Kidney (tissue), 13 donors: ENCODE measurements at regions not wholly inside any gene's neighbourhood (a gene's known extent, or its start where the extent isn't known, plus 50 kb on each side); places are given as distances from the start of the nearest gene placed in this dataset.

Source experiments
- DNase-seq, 5 donors: peaks; one replicate each; pipeline ENCODE4 v3.0.0-alpha.2; 2013 to 2020
- FAIRE-seq: peaks from 2 replicates; lab custom pipeline; 2012; peaks lifted over from hg19 to GRCh38; lab: Jason Lieb, UNC
- H3K27ac ChIP-seq, 2 donors: one replicate each; pipeline ENCODE4 v1.7.0; 2013; ENCODE audit warnings: low read depth in 2 of 2, low read length in 2 of 2, inconsistent platforms in 1 of 2
- H3K27me3 ChIP-seq: one replicate; pipeline ENCODE4 v1.7.1; 2013; ENCODE audit warnings: low read length, inconsistent platforms; ENCODE audit not compliant: control insufficient read depth, insufficient read depth
- H3K36me3 ChIP-seq, 3 donors: one replicate each; pipeline versions ENCODE4 v1.7.0 to v1.7.1; 2013; ENCODE audit warnings: low read length in 3 of 3, control low read depth in 1 of 3, inconsistent platforms in 1 of 3; ENCODE audit not compliant: insufficient read depth in 3 of 3, control insufficient read depth in 2 of 3
- H3K4me1 ChIP-seq, 3 donors: one replicate each; pipeline versions ENCODE4 v1.7.0 to v1.7.1; 2013; ENCODE audit warnings: low read length in 3 of 3, inconsistent platforms in 1 of 3, low read depth in 1 of 3; ENCODE audit not compliant: control insufficient read depth in 2 of 3, insufficient read depth in 2 of 3
- H3K4me3 ChIP-seq, 3 donors: one replicate each; pipeline versions ENCODE4 v1.7.0 to v1.8.1; 2013; ENCODE audit warnings: low read length in 3 of 3, control low read depth in 1 of 3, inconsistent platforms in 1 of 3
- H3K9ac ChIP-seq, 3 donors: one replicate each; pipeline versions ENCODE4 v1.7.0 to v1.7.1; 2013; ENCODE audit warnings: low read length in 3 of 3, control low read depth in 1 of 3, inconsistent platforms in 1 of 3
- H3K9me3 ChIP-seq, 3 donors: one replicate each; pipeline versions ENCODE4 v1.7.0 to v1.7.1; 2013; ENCODE audit warnings: low read length in 3 of 3, control low read depth in 1 of 3, inconsistent platforms in 1 of 3; ENCODE audit not compliant: control insufficient read depth in 2 of 3, insufficient read depth in 1 of 3
- intact Hi-C: fragments of 100-400 bp; cut with DNase I; formaldehyde crosslinking; loops from one replicate; pipeline ENCODE4 v1.11.1; 2022
- TF ChIP-seq, protein P1 (sequence below): IDR thresholded peaks from 3 replicates; pipeline ENCODE4 v1.5.1; 2012; ENCODE audit warnings: mild to moderate bottlenecking, moderate library complexity, borderline replicate concordance; ENCODE audit not compliant: insufficient read depth; ENCODE audit errors: extremely low read depth
- donor health status: control.
- donor health status: control.
- donor health status: control.
- donor health status: control.
- donor health status: control.
- donor health status: DM: yes; HTN: yes; CAD: no.
- donor health status: Normal renal cell carcinoma (clear cell type).

DNA sequence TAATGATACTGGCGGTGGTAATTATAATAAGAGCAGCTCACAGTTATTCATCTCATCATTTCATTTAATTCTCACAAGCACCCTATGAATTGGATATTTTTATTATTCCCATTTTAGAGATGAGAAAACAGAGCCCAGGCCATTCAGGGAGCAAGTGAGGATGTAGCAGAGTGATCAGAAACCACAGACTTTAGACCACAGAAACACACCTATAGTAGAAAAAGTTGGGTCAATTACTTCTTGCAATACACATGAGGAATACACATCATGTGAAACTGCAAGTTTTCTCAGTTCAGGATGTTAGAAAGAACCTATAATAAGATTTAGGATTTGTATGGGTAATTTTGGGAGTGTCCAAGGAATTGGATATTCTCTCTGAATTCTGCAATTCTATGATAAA lies 278.0 kb downstream of the ADRA2A start:
- FAIRE-seq: no peak
- no peak overlapping the region for H3K9ac ChIP-seq
- no peak overlapping the region for H3K4me3 ChIP-seq
- H3K9me3 ChIP-seq: no peaks in the 10 kb centered on the region
- H3K27me3 ChIP-seq: no peaks in the 10 kb centered on the region
- no peaks in the 10 kb centered on the region for H3K36me3 ChIP-seq
- TF ChIP-seq, protein P1, sequence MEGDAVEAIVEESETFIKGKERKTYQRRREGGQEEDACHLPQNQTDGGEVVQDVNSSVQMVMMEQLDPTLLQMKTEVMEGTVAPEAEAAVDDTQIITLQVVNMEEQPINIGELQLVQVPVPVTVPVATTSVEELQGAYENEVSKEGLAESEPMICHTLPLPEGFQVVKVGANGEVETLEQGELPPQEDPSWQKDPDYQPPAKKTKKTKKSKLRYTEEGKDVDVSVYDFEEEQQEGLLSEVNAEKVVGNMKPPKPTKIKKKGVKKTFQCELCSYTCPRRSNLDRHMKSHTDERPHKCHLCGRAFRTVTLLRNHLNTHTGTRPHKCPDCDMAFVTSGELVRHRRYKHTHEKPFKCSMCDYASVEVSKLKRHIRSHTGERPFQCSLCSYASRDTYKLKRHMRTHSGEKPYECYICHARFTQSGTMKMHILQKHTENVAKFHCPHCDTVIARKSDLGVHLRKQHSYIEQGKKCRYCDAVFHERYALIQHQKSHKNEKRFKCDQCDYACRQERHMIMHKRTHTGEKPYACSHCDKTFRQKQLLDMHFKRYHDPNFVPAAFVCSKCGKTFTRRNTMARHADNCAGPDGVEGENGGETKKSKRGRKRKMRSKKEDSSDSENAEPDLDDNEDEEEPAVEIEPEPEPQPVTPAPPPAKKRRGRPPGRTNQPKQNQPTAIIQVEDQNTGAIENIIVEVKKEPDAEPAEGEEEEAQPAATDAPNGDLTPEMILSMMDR: no peak
- no peak for DNase-seq
- intact Hi-C loops: no loop called here
- no peaks in the 10 kb centered on the region for H3K4me1 ChIP-seq
- H3K27ac ChIP-seq: no peak overlapping the region

- H3K4me1 ChIP-seq: no peaks in the 10 kb centered on the region
- H3K4me3 ChIP-seq: no peak overlapping the region
- DNase-seq: no peak
- H3K9me3 ChIP-seq: no peaks in the 10 kb centered on the region
- TF ChIP-seq, protein P1: no peak
- H3K9ac ChIP-seq: no peak overlapping the region
- FAIRE-seq: no peak
- no peak overlapping the region for H3K27ac ChIP-seq
- no peaks in the 10 kb centered on the region for H3K27me3 ChIP-seq
- no peaks in the 10 kb centered on the region for H3K36me3 ChIP-seq
- intact Hi-C loops: no loop called here
Observed at GRCh38 chr10:111356571-111356970, 279.7 kb downstream of the ADRA2A start.

DNA sequence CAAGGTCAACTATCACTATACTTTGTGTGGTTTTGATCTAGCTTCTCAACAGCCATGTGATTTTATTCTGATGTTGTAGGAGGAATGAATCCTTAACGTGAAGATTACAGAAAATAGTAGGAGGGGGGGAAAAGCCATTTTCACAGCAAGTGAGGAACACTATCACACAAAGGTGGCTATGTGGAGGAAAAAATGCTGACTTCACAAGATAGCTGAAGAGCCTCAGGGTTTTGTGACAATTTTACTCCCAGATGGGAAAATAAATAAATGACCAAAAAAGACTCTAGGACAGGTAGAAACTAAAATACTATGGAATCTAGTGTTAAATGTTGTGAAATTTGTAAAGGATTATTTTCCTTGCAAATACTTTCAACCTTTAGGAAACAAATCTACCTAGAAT lies 281.0 kb downstream of the ADRA2A start:
- no peak overlapping the region for H3K27ac ChIP-seq
- H3K27me3 ChIP-seq: no peaks in the 10 kb centered on the region
- TF ChIP-seq, protein P1: no peak
- no peaks in the 10 kb centered on the region for H3K4me1 ChIP-seq
- intact Hi-C loops: no loop called here
- FAIRE-seq (no peak), DNase-seq (no peak)
- H3K4me3 ChIP-seq: no peak overlapping the region
- H3K9ac ChIP-seq: no peak overlapping the region
- no peaks in the 10 kb centered on the region for H3K36me3 ChIP-seq
- H3K9me3 ChIP-seq: no peaks in the 10 kb centered on the region

- no peak for FAIRE-seq
- DNase-seq: peak in 4 of 5 donors; percentile 47 to 67 (median 54)
- intact Hi-C loops: no loop called here
Observed at GRCh38 chr10:111360260-111360925, 283.6 kb downstream of the ADRA2A start.

More at GRCh38 chr10:111360260-111360925, 283.6 kb downstream of the ADRA2A start:
- Histone ChIP-seq H3K4me3 (no peak overlapping the region), H3K9me3 (no peaks in the 10 kb centered on the region), H3K4me1 (no peaks in the 10 kb centered on the region), H3K27ac (no peak overlapping the region), H3K36me3 (no peaks in the 10 kb centered on the region), H3K9ac (no peak overlapping the region), H3K27me3 (no peaks in the 10 kb centered on the region)
- TF ChIP-seq, protein P1: peak; percentile 67
